GM19099 (cell line): ENCODE measurements at regions not wholly inside any gene's neighbourhood (a gene's known extent, or its start where the extent isn't known, plus 50 kb on each side); places are given as distances from the start of the nearest gene placed in this dataset.

ENCODE experiments used
- POLR2A ChIP-seq: IDR thresholded peaks from 3 replicates; pipeline ENCODE4 v1.6.1; 2011; ENCODE audit warnings: low read depth; ENCODE audit not compliant: insufficient read length; ENCODE audit errors: extremely low read depth

DNA sequence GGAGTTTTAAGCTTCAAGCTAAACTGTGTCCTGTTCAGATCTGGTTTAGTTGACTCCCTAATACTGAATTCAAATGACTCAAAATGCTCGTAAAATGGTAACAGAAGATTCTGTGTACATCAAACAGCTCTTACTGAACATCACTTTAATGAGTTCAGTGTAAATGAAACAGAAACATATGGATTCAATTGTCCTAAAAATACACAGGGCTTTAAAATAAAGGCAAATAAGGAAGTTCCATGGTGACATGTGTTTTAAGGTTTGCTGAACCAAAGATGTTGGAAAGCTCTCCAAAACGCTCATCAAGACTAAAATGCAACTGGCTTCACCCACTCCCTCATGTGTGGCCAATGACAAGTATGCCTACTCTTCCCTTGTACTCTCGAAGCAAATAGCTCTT lies 340.0 kb upstream of the PIK3R1 start:
- no peak for TF ChIP-seq POLR2A

DNA sequence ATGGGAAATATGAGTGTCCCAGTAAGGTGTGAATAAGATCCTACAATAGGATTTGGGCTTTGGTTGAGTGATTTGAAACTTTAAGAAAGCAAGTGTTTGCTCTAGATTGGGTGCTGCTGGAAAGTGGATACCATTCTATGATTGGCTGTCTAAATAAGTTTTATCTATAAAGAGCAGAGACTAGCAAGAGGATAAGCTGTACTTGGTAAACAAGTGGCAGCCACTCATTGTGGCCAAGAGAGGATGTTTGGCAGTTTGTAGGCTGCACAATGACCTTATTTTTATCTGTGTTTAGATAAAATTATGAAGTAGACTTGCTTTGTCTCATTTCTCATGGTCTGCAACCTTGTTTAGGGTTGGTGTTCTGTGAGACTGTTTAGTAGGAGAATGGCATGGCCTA lies 341.6 kb upstream of the PIK3R1 start:
- TF ChIP-seq POLR2A = no peak

DNA sequence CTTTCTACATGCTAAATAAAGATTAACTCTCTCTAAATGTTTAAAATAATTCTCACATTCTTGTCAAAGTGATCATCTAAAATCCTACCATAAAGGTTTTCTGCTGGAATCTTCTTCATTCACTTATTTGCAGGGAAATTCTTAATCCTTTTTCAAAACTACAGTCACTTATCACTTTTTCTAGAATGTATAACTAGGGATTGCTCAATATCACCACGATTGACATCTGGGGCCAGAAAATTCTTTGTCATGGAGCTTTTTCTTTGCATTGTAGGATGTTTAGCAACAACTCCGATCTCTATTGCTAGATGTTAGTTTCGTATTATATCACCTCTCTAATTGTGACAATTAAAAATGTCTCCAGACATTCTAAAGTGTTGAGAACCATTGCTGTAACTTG lies 344.9 kb upstream of the PIK3R1 start:
- TF ChIP-seq POLR2A = no peak

DNA sequence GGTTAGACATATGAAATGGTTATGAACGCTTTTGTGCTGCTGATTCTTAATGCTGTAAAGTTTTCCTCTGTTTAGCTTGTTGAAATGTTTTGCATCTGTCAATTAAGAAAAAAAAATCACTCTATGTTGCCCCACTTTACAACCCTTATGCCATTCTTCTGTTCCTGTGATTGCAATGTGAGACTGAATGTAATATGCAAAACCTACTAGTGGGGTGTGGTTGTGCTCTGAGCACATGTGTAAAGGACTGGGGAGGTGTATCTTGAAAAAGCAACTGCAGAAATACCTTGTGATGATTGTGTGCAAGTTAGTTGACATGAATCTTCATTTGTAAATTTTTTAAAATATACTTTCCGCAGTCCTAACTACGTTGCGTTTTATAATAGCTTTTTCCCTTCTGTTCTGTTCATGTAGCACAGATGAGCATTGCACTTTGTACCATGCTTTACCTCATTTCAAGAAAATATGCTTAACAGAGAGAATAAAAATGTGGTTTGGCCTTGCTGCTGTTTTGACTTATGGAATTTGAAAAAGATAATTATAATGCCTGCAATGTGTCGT lies 357.0 kb upstream of the PIK3R1 start:
- TF ChIP-seq POLR2A = no peak

DNA sequence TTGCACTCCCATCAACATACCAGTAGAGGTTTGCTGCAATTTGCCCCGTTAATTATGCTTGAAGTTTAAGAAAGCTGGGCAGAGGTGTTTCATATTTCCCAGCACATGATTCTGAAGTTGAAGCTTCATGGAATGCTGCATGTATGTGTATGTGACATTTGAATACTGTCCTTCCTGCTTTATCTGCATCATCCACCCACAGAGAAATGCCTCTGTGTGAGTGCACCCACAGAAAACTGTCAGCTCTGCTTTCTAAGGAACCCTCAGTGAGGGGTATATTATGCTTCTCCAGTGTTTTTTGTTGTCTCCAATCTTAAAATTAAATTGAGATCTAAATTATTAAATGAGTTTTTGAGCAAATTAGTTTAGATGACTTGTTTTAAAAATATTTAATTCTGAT lies 358.1 kb upstream of the PIK3R1 start:
- TF ChIP-seq POLR2A = no peak

DNA sequence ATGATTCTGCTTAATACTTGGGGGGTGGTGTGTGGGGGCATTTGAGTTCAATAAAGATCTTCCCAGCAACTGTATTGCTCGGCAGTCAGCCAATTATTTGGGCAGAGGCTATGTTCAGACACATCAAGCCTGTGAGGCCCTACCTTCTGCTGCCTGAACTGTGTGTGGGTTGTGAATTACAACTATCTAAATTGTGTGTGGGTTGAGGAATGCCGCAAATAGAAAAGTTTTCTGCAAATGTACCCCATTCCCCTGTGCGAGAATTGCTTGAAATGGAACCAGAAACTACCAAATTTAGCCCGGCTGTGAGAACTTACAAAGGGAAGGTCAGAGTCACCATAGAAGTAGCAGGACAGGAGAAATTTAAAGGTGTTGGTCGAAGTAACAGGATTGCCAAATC lies 360.0 kb upstream of the PIK3R1 start:
- no peak for TF ChIP-seq POLR2A

DNA sequence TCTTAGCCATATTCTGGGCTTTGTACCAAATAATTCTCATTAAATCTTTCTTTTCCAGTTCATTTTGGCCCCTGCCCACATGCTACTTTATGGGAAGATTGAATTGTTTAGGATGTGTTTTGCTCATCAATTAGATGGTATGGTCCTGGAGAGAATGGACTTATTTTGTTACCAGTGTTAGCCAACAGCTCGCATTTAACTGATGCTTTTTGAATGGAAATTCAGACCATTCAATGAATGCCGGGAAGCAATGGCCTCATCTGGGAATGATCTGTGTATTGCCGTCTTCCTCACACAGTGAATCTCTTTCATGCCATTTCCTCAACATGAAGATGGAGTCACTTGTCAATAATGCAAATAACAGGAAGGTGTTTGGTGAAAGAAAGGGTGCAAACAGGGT lies 370.6 kb upstream of the PIK3R1 start:
- TF ChIP-seq POLR2A = no peak

DNA sequence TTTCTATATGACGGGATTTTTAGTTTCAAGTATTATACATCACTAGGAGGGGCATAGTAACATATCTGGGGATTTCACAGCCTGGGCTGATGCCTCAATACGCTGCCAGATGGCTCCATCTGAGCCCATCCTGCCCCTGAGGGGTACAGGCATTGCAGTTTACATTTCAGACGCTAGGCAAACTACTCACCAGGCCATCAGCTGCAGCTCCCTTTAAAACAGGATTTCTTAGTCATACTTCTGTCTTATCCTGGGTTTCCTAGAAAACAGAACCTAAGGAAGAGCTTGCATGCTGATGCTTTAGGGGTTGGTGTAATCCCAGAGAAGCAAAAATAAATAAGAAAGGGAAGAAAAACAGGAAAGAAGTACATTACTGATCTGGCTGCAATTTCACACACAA lies 372.8 kb upstream of the PIK3R1 start:
- no peak for TF ChIP-seq POLR2A

DNA sequence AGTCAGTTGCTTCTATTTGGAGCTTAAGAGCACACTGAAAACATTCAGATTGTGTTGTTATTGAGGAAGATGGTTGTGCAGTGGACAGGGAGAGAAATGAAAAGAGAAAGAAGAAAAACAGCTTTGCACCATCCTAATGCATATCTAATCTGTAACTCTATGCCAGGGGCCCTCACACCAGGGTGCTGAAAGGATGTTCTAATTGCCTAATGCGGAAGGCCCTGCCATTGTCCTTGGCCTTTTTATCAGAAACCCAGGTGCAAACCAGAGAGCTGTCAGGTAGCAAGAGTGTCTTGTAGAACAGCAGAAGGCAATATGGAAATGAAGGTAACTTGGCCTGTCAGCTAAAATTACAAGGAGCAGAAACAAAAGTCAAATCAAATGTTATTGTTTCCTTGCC lies 384.5 kb upstream of the PIK3R1 start:
- TF ChIP-seq POLR2A = no peak

DNA sequence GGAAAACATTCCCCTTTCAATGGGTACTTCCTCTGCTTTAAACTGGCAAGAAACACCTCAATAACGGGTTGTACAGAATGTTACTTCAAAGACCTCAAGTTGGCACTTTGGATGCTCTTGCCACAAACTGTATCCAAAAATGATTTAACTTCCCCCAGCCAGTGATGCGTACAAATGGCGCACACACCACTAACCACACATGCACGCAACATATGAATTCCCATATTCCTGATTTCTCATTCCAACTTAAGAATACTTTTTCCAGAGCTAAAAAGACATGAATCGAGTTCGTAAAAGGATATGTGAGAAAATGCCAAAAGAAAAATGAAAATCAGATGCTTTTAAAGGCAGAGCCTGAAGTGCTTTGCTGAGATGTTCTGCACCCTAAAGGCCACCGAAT lies 388.0 kb upstream of the PIK3R1 start:
- TF ChIP-seq POLR2A = no peak

DNA sequence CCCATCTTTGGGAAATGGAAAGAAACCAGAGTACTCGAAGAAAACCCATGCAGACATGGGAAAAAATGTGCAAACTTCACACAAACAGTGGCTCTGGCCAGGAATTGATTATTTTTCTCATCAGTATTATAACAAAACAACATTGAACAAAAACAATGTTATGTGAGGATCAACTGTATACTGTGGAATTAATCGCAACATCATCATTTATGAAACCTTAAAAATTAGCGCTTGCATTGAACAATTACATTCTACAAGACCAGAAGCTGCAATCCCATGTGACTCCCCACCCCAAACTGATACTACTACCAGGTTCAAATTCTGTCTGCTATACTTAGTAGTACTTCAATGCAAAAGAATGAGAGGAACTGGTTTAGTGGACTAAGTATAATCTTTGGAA lies 390.7 kb upstream of the PIK3R1 start:
- no peak for TF ChIP-seq POLR2A

DNA sequence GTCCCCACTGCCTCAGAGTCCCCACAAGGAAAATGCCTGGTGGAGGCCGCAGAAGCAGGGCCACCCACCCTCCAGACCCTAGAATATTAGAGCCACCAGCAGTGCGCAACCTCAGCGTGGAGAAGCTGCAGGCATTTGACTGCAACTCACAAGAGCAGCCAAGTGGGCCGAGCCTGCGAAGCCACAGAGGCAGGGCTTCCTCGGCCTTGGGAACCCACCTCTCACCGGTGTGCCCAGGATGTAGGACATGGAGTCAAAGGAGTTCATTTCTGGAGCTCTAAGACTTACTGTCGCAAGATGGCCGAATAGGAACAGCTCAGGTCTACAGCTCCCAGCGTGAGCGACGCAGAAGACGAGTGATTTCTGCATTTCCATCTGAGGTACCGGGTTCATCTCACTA lies 397.9 kb upstream of the PIK3R1 start:
- TF ChIP-seq POLR2A = no peak

DNA sequence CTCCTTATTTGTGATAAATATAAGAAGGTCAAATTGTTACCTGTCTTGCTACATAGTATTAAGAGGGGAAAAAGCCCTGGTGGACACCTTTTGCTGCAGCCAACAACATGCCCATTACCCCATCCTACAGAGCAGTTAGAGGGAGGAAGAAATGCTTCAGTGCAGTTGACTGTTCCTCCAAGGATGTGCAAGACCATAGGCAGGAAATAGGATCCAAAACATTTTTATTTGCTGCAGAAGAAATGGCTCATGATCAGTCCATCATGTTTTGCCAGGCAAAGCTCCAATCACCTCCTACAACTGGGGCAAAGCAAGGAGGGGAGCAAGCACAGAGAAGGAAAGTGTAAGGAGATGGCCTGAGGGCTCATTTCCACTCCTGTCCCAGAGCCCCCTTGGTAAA lies 399.1 kb upstream of the PIK3R1 start:
- no peak for TF ChIP-seq POLR2A

DNA sequence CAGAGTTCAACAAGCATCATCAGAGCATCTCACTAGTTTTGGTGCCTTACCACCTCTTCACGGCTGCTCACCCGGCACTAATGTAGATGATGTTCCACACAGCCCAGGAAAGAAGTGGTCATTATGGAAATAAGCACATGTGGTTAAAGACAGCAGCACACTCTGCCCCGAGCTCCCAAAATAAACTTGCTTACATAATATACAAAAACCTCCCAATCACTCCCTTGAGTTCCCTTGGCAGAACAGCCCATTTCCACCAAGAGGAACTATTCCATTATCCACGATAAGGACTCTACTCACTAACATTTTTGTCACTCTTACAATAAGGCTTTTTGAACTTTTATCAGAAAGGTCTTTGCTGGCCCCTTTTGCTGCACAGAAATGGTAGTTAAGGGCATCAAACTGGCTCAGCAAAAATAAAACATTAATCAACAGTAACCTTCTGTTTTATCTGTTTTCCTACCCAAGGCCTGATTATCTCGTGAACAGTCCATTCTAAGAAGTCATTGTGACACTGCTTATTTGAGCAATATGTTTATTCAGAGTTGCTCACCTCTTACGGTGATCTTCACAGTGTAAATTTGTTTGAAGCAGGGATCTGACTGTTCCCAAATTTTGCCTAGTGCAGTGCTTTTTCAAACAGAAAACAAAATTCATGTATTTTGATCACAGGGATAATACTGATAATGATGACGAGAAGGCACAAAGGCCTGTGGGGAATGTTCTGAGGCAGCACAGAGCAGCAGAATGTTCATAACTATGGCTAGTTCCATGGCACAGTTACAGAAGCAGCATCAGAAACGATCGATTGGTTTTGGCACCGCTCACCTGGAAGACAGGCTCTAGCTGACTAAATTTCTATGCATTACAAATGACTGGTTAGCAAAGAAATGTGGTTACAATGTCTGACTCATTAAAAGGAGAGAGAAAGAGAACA lies 399.8 kb upstream of the PIK3R1 start:
- TF ChIP-seq POLR2A = no peak

DNA sequence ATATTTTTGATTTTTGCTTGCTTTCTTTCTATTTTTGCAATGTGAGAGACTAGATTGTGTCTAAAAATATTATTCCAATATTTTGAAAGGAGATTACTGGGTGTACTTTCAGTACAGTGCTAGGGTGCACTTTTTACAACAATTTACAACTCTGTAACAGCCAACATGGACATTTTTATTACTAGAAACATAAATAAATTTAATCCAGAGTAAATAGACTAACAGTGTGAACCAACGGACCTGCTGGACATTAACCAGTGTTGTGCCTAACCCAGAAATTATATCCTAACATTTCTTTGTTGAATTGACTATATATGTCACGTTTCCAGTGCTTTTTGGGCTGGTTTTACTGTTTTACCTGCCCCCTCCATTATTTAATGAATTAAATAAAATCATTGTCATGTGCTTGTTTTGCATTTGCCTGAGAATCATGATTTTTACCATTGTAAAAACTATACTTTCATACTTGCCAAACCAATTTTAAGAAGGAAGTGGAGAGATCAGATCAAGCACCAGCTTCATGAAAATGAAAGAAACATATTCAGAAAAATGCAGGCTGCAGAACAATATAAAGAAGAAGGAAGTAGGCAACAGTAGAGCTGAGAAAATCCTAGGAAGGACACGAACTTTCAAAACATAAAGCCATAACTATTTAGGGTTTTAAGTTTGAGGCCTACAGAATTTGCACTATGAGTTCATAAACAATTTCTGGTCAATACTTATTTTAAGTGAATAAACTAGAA lies 400.8 kb upstream of the PIK3R1 start:
- TF ChIP-seq POLR2A = no peak
